Kidney epithelial cell (primary cell): ENCODE measurements at regions not wholly inside any gene's neighbourhood (a gene's known extent, or its start where the extent isn't known, plus 50 kb on each side); places are given as distances from the start of the nearest gene placed in this dataset.

ENCODE experiments used
- DNase-seq: peaks from one replicate; pipeline ENCODE4 v3.0.0-alpha.2; 2010; ENCODE audit warnings: low read depth
- H3K27me3 ChIP-seq: 2 replicates; pipeline ENCODE4 v1.6.0; 2011; ENCODE audit warnings: low read length; ENCODE audit not compliant: control insufficient read depth, insufficient read depth
- H3K36me3 ChIP-seq: 2 replicates; pipeline ENCODE4 v1.5.1; 2011; ENCODE audit warnings: low read length; ENCODE audit not compliant: control insufficient read depth, insufficient read depth
- H3K4me3 ChIP-seq: 2 replicates; pipeline ENCODE4 v1.5.1; 2011; ENCODE audit warnings: low read depth, mild to moderate bottlenecking, control low read depth, low read length
- CTCF ChIP-seq: IDR thresholded peaks from 2 replicates; pipeline ENCODE4 v1.5.1; 2011; ENCODE audit warnings: mild to moderate bottlenecking, moderate library complexity, low read length, control low read depth, inconsistent platforms; ENCODE audit not compliant: insufficient read depth, poor library complexity, severe bottlenecking

- no peaks in the 10 kb centered on the region for H3K36me3 ChIP-seq
- H3K27me3 ChIP-seq: no peaks in the 10 kb centered on the region
- TF ChIP-seq CTCF: no peak
- no peak overlapping the region for H3K4me3 ChIP-seq
- peak; percentile 23 for DNase-seq
Measured at GRCh38 chr11:95487391-95487790, 256.4 kb upstream of the SESN3 start.

- Histone ChIP-seq H3K27me3 (no peaks in the 10 kb centered on the region), H3K36me3 (no peaks in the 10 kb centered on the region), H3K4me3 (no peak overlapping the region)
- DNase-seq: no peak
- TF ChIP-seq CTCF: no peak
Measured at GRCh38 chr11:95486979-95487378, 256.0 kb upstream of the SESN3 start.

GRCh38 chr11:95486466-95486865, 255.5 kb upstream of the SESN3 start:
- no peak for TF ChIP-seq CTCF
- no peak for DNase-seq
- Histone ChIP-seq H3K27me3 (no peaks in the 10 kb centered on the region), H3K36me3 (no peaks in the 10 kb centered on the region), H3K4me3 (no peak overlapping the region)

- Histone ChIP-seq H3K4me3 (no peak overlapping the region), H3K27me3 (no peaks in the 10 kb centered on the region), H3K36me3 (no peaks in the 10 kb centered on the region)
- DNase-seq: no peak
- no peak for TF ChIP-seq CTCF
Measured at GRCh38 chr11:95485115-95485900, 254.3 kb upstream of the SESN3 start.

- TF ChIP-seq CTCF: no peak
- DNase-seq: no peak
- no peak overlapping the region for H3K4me3 ChIP-seq
Measured at GRCh38 chr11:95483339-95483738, 252.3 kb upstream of the SESN3 start.

GRCh38 chr11:95478003-95478402, 247.0 kb upstream of the SESN3 start:
- DNase-seq: no peak
- no peak for TF ChIP-seq CTCF
- no peak overlapping the region for H3K4me3 ChIP-seq
- H3K36me3 ChIP-seq: no peaks in the 10 kb centered on the region
- no peaks in the 10 kb centered on the region for H3K27me3 ChIP-seq

More at GRCh38 chr11:95483339-95483738, 252.3 kb upstream of the SESN3 start:
- Histone ChIP-seq H3K36me3 (no peaks in the 10 kb centered on the region), H3K27me3 (no peaks in the 10 kb centered on the region)
